Hepatocyte (in vitro differentiated cells): ENCODE measurements at regions not wholly inside any gene's neighbourhood (a gene's known extent, or its start where the extent isn't known, plus 50 kb on each side); places are given as distances from the start of the nearest gene placed in this dataset.

Source experiments
- EZH2 ChIP-seq: fragments of 200-600 bp; sonication (generic); IDR thresholded peaks from 2 replicates; pipeline ENCODE4 v1.6.1; 2016; ENCODE audit warnings: antibody characterized with exemption, mild to moderate bottlenecking, borderline replicate concordance
- TF ChIP-seq, protein P1 (sequence below): fragments of 200-600 bp; sonication (generic); IDR thresholded peaks from 2 replicates; pipeline ENCODE4 v1.5.1; 2016; ENCODE audit warnings: antibody characterized with exemption, mild to moderate bottlenecking; ENCODE audit not compliant: poor library complexity

DNA sequence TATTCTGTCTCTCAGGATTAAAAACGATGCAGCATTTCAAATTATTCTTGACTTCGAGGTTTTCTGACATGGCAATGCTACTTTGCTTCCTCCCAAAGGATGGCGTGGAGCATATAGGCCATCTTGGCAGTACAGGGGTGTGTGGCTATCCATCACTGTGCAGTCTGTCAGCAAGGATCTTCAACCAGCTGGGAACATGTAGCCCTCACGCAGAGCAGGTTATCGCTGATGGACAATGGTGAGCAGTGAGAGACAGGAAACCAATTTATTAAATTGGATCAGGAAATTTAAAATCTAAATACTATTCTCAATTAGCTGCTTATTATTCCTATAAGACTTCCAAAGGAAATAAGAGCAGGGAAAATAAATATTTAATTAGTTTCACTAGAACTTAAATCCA, 615.3 kb downstream of the OTOL1 start:
- TF ChIP-seq, protein P1, sequence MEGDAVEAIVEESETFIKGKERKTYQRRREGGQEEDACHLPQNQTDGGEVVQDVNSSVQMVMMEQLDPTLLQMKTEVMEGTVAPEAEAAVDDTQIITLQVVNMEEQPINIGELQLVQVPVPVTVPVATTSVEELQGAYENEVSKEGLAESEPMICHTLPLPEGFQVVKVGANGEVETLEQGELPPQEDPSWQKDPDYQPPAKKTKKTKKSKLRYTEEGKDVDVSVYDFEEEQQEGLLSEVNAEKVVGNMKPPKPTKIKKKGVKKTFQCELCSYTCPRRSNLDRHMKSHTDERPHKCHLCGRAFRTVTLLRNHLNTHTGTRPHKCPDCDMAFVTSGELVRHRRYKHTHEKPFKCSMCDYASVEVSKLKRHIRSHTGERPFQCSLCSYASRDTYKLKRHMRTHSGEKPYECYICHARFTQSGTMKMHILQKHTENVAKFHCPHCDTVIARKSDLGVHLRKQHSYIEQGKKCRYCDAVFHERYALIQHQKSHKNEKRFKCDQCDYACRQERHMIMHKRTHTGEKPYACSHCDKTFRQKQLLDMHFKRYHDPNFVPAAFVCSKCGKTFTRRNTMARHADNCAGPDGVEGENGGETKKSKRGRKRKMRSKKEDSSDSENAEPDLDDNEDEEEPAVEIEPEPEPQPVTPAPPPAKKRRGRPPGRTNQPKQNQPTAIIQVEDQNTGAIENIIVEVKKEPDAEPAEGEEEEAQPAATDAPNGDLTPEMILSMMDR = no peak
- TF ChIP-seq EZH2 = no peak
